Activated gamma-delta T cell treated with Interleukin-2 at 50 U/mL for 16 hours (primary cell): ENCODE measurements at regions not wholly inside any gene's neighbourhood (a gene's known extent, or its start where the extent isn't known, plus 50 kb on each side); places are given as distances from the start of the nearest gene placed in this dataset.
"Not testable (repeated sequence)": the region's sequence is repeated elsewhere in the genome, so short reads cannot be mapped to it uniquely, and the experiment has no call there.

ENCODE experiments used
- DNase-seq: peaks from one replicate; pipeline ENCODE4 v3.0.0-alpha.2; 2020

DNA sequence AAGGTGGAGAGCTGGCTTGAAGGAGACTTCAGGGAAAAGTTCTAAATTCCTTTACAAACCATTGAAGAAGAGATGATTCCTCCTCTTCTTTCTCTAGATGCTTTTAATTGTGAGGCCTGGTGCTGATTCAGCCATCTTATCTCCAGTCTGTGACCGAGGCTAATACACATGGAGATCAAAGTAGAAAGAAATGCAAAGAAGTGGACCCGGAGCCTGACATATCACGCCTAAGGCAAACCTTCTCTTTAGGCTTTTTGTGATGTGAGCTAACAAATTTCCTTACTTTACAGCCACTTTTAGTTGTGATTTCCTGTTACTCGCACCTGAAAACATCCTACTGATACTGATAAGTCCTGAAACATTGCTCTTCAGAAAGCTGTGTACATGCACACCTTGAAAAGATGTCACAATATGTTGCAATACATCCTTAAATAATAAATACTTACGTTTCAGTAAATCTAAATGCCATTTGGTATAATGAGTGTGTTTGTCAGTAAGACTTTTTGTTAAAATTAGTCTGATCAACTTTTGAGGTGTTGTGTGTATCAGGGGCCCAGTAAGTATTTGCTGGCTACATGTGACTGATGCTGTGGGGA lies 192.4 kb downstream of the BAMBI start:
- DNase-seq, result no peak

DNA sequence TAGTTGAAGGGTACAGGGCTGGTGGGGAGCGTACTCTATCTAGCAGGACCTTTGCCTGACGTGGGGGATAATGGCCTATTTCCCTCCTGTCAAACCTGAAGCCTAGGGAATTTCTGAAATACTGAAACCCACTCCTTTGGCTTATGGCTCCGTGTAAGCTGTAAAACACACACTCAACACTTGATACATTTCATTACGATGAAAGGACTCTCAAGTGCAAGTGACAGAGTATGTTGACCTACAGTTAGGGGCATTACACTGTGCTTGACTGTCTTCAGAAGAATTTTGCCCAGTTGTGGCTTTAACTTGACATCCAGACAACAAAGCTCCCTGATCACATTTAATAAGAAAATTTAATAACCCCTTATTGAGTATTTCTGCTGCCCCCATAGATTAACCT lies 194.3 kb downstream of the BAMBI start:
- DNase-seq, result no peak

DNA sequence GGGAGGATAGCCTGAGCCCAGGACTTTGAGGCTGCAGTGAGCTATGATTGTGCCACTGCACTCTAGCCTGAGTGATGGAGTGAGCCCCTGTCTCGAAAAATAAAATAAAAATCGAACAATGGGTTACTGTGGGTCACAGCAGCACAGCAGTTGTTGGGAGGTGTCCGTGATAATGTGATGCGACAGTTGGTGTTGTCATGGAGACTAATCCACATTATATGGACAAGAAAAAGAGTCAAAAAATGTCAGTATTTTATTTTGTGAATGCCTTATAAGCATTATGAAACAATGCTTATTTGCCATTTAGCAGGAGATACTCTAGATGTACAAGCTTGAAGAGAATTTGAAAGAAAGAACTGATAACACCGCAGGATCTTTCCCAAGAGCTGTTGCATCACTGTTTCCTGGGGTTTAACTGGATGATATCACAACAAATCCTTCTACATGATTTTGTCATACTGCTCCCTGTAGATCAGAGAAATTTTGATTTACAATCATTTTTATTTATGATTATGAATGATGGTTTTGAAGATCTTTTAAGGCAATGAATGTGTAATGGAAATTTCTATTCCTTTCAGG lies 195.4 kb downstream of the BAMBI start:
- DNase-seq, result no peak

DNA sequence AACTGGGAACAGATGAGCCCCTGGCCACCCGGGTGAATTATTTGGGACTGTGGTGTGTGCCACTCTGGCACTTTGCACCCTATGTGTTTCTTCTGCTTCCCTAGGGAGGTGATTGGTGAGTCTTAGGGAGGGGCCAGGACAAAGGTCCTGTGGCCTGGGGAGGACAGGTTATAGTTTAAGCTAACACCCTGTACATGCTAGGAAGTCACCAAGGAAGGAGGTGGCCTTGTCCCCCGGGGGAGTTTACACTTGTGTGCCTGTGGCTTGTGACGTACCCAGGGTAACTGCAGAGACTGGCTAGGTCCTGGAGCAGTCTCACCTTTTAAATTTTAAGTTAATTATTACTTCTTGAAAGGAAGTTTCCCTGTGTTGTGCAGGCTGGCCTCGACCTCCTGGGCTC lies 196.2 kb downstream of the BAMBI start:
- no peak for DNase-seq

DNA sequence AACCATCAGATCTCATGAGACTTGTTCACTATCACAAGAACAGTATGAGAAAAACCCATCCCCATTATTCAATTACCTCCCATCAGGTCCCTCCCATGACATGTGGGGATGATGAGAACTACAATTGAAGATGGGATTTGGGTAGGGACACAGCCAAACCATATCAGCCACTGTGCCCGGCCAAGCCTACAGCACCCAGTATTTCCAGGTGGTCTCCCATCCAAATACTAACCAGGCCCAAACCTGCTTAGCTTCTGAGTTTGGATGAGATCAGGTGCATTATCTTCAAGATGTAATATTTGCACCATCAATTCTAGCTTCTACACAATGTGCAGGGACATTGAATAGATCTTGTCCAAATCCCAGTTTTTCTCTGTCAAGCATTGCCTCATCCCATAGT lies 196.9 kb downstream of the BAMBI start:
- no peak for DNase-seq

DNA sequence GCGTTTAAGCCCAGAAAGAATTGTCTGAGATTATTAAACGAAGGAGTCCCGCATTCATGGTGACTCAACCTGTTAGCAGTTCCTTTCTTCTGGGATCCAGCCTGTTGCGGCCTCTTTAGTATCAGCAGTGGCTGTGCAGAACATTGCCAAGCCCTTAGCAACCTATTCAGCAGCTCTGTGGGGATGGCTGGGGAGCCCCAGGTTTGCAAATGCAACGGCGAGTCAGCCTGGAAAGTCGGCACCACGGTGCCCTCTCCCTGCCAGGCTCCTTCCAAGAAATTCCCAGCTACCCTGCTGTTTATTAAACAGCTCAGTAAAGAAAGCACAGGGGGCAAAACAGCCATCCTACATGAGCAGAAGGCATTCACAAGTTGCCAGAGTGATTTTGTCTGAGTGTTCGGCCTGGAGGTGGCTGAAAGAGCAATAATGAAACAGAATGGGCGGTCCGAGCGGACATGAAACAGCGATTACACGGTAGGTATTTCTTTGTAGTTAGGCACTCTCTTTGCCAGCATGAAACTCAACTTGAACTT lies 198.3 kb downstream of the BAMBI start:
- DNase-seq, result no peak

DNA sequence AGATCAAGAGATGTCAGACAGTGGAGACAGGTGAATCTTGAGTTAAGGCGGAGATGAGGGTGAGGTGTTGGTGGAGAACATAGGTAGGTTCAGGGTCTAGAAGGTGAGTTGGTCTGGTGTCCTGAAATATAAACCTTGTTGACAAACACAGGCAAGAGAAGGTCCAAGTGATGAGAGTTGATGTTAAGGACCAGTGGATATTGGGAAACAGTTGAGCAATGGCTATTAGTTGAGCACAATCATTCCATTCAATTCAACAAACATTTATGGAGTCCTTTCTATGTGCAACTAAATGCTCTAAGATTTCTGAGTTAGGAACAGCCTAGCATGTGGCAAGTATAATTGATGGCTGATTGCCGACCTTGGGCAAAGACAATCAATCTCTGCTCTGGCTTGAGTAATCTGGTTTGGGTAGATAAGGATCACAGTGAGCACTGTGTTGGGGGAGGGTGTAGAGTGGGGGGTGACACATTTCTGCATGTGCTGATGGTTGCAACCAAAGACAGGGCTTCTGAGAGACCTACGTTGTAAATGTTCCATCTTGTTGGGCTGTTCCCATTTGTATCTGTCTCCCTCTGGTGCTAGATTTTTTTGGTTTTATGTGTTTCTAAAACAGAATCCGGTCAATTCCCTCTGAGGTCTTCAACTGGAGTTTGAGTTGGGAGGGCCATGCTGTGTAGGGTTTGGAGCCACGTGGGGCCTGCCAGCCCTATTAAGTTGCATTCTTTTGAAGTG lies 201.1 kb downstream of the BAMBI start:
- DNase-seq, result no peak

DNA sequence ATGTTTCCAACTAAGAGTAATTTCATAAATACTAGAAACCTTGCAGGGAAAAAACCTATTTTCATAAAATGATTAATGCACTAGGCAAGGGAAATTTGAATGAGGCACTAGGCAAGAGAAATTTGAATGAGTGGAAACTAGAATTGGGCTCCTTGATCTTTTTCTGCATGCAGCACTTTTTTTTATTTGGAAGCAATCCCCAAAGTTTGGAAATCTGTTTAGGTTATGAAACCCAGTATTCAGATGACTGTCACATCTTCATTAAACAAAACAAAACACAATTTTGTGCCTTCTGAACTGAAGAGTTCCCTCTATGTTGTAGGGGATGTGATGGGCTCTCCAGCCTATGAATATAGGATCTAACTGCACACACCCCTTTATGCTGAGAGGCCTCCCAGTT lies 201.9 kb downstream of the BAMBI start:
- no peak for DNase-seq

DNA sequence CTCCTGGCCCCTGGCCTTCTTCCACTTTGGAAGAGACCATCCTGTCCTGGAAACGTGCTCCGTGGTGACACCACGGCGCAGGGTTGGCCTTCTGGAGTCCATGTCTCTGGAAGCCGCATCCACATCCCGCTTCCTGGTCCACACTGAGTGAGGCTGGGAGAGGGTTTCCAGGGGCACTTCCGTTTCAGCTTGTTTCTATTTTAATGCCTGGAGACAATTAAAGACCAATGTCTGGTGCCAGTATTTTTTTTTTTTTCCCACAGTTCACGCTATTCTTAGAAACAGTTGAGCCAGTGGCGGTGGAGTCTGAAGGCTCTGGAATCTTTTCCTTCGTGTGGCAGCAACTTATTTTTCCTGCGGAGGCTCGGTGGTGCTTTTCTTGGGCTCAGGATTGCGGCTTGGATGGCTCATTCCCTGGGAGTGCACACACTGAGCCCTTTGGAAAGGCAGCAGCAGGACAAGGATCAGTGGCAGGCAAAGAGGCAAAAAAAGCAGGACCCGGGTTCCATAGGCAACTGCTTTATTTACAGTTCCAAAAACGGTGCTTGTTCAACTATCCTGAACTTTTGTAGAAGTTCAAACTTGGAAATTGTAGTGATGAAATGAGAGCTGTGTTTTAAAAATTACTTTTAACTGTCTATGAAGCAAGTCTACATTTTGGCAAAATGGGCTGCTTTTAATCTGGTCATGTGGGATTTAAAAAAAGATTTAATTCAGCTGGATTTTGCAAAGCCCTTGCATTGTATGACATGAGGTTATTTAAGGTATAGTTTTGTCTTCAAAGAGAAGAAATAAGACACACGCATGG lies 202.8 kb downstream of the BAMBI start:
- no peak for DNase-seq

DNA sequence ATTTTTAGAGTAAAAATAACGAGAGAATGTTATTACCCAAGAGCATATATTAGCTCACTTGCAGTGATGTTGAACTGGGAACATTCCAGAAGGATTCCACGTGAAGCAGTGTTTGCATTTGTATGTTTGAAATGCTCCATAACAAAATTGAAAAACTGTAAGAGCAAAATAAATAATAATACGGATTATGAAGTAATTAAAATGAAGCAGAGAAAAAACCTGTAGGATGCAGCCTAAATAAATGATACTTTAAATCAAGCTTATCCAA lies 203.3 kb downstream of the BAMBI start:
- no peak for DNase-seq

DNA sequence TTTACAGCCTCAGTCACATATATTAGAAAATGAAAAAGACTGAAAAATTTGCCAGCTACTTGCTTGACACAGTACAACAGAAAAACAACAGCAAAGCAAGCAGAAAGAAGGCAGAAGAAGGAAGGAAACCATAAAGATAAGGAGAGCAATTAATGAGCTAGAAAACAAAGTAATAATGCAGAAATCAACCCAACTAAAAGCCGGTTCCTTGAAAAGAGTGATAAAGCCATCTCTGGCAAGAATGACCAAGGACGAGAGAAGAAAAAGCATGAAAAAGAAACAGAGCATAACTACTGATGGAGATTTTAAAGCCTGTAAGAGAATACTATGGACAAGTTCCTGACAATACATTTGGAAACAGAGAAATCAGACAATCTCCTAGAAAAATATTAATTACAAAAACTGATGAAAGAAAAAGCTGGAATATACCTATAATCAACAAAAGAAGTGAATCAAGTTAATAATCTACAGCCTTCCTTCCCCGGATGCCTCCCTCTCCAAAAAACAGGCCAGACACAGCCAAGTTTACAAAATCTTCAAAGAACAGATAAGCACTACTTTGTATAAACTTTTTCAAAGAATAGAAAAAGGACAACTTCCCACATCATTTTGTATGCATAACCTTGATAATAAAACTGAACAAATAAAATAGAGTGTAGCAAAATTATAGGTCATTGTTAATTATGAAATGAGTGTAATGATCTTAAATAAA lies 204.0 kb downstream of the BAMBI start:
- DNase-seq, result no peak

DNA sequence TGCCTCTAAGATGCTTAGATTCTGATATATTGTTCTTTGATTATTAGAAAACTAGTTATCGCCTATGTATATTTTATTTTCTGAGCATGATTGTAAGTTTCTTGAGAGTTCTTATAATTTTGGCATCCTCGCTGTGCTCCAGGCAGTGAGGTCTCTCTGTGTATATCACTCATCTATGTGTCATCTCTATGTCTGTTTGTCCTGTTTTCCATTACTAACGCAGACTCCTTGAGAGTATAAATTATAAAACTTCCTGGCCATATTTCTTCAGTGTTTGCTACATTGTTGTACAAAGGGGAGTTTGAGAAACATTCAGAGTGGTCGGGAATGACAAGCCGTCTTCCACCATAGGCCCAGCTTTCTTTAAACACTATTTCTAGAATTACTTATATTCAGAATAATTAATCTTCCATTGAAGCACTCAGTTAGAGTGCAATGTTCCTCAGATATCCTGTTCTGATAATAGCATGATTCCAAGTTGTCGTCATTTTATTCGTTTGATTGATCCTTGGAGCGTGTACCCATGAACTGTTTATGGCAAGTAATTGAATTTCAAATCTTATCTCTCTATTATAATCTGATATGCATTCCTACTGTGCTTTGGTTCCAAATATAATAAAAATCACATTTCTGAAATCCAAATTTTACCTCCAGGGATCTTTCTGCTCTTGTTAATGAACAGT lies 206.6 kb downstream of the BAMBI start:
- no peak for DNase-seq

DNA sequence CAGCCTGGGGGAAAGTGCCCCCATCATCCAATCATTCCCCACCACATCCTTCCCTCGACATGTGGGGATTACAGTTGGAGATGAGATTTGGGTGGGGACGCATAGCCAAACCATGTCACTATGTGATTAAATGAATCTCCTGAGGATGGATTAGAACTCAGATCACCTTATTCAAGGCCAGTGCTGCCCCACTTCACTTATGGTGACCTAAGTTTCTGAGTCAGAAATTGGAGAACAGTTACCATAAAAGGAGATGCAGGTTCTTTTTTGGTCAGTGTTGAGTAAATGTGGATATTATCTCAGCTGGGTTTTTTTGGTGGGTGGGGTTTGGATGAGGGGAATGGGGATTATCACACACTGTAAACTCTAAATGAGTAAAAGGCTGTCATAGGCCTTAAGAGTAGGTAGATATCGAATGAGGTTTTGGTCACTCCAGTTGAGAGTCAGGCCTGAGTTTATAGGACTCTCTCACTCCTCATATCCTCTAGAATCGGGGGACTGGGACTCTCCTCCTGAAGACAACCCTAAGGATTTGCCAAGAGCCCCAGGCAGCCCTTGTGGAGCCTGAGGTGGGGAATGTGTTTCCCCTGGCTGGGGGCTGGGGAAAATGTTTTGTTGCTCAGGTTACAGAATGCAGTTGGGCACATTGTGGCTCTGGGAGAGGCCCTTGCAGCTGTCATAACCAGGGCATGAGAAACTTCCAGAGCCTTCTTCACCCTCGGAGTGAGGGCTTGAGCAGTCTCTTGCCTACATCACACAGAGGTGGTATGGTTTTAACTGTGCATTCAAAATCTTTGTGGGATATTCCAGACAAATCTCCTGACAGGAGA lies 213.0 kb downstream of the BAMBI start:
- no peak for DNase-seq

DNA sequence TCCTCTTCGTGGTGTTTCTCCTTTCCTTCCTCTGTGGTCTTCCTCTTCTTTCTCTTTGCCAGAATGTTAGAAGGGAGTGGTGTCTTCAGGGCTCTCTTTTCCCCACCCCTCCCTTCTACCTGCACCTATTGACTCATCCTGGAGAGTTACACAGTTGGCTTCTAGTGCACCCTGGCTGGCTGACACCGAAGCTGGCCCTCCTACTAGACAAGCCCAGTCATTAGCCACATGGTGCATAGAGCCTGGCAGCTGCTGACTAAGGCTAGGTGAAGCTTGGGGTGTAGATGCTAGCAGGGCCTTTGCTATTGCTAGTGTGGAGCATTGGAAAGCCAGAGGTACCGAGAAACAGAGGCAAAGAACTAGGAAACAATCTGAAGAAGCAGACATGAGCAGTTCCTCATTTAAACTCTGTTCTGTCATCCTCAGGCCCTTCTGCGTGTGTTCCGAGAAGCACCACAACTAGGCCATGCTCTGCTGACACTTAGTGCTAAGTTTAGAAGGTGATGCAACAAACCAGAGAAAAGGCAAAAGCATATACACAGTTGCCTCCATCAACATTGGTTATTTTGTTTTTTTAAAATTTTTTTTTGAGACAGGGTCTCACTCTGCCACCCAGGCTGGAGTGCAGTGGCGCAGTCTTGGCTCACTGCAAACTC lies 213.9 kb downstream of the BAMBI start:
- no peak for DNase-seq

DNA sequence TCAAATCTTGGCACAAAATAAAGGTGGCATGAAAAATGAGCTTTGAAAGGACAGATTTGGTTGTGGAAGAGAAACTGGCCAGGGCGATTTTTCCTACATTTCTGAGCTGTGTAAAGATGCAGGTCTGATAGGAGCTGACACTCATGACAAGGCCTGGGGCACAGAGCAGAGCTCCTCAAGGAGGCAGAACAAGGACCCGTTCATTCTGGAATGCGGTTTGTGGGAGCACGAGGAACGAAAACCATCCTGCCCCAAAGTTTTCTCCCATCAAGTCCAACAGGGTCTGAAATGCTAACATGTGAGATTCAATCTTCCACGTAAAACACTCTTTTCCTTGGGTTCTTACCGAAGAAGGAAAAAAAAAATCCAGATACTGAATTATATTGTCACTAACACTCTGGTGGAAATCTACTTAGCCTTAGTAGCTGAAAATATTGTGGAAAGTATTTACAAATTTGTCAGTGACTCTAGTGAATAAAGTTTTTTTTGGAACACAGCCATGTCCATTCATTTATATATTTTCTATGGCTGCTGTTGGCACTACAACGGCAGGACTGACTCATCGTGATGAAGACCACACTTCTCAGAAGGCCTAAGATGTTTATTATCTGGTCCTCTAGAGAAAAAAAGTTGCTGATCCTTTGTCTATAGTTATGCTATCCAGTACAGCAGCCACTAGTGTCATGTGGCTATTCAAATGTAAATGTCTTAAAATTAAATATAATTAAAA lies 215.7 kb downstream of the BAMBI start:
- DNase-seq, result no peak

DNA sequence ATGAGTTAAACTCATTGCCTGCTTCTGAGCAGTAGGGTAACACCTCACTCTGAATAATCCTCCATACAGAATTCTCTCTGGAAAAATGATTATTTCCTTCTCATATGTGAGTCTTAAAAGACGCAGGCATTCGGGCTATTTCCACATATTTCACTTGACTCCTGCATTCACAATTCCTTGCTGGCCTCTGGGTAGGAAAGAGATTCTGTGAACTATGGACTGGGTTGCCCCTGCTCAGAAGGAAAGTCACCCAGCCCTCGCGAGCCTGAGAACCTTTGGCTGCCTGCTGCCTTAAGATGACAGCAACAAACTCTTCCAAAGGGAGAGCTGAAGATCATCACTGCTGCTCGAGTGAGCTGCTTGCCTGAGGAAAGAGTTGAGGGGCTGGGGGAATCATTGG lies 216.8 kb downstream of the BAMBI start:
- DNase-seq, result no peak

DNA sequence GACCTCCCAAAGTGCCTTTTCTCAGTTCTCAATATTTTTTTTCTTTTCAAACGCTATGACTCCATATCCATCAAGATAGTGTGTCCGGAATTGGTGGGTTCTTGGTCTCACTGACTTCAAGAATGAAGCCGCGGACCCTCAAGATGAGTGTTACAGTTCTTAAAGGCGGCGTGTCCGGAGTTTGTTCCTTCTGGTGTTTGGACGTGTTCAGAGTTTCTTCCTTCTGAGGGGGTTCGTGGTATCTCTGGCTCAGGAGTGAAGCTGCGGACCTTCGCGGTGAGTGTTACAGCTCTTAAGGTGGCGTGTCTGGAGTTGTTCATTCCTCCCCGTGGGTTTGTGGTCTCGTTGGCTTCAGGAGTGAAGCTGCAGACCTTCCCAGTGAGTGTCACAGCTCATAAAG lies 218.3 kb downstream of the BAMBI start:
- DNase-seq, result not testable (repeated sequence)

DNA sequence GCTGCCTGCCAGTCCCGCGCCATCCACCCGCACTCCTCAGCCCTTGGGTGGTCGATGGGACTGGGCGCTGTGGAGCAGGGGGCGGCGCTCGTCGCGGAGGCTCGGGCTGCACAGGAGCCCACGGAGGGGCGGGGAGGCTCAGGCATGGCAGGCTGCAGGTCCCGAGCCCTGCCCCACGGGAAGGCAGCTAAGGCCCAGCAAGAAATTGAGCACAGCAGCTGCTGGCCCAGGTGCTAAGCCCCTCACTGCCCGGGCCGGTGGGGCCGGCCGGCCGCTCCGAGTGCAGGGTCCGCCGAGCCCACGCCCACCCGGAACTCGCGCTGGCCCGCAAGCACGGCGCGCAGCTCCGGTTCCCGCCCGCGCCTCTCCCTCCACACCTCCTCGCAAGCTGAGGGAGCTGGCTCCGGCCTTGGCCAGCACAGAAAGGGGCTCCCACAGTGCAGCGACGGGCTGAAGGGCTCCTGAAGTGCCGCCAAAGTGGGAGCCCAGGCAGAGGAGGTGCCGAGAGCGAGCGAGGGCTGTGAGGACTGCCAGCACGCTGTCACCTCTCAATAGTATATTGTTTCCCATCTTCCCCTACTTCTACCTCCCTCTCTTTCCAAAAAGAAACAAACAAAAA lies 219.6 kb downstream of the BAMBI start:
- not testable (repeated sequence) for DNase-seq

DNA sequence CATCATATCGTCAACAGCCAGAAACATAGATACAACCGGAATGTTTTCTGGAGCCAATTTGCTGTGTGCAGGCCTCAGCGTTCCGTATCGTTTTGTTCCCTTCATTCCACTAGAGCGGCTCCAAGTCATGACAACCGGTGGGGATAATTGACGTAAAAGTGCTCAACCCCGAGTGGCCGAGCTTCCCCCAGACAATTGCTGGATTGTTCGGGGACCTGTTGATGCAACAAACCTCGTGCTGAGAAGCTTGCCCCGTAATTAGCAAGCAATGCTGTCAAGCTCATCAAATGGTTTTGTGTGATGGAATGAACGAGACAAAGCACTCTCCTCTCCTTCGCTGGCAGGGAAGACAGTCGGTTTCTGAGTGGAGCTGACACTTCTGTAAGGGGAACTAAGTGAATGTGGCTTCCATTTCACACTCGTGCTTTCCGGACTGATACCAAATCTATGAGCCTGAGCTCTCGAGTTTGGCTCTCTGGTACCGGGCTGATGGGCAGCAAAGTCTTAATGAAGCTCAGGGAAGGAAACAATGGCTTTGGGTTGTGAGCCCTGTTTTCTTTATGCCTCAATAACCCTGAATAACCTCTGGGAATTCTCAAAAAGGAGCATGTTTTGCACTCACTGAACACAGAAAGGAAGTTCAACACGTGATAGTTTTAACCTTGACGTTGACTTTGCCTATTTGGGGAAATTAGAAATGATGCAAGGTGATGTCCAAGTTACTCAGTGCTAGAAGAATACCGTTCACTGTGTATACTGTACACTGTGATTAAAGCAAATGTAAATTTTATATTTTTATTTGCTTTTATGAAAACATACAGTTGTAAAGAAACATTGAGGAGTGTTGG lies 220.5 kb downstream of the BAMBI start:
- no peak for DNase-seq
